Endodermal cell (in vitro differentiated cells): ENCODE measurements at regions not wholly inside any gene's neighbourhood (a gene's known extent, or its start where the extent isn't known, plus 50 kb on each side); places are given as distances from the start of the nearest gene placed in this dataset.

Experiments used
- DNase-seq: peaks from one replicate; pipeline ENCODE4 v3.0.0-alpha.2; 2017
- H3K27ac ChIP-seq: 2 replicates; pipeline ENCODE4 v1.5.1; 2013; ENCODE audit warnings: mild to moderate bottlenecking, low read depth, low read length, moderate library complexity
- H3K27me3 ChIP-seq: 2 replicates; pipeline ENCODE4 v1.6.1; 2013; ENCODE audit warnings: mild to moderate bottlenecking, low read length, moderate library complexity; ENCODE audit not compliant: insufficient read depth, control insufficient read depth, poor library complexity, severe bottlenecking
- H3K36me3 ChIP-seq: 2 replicates; pipeline ENCODE4 v1.7.0; 2013; ENCODE audit warnings: mild to moderate bottlenecking, low read length, moderate library complexity; ENCODE audit not compliant: control insufficient read depth, insufficient read depth
- H3K4me1 ChIP-seq: one replicate; pipeline ENCODE4 v1.7.0; 2013; ENCODE audit warnings: low read length; ENCODE audit not compliant: control insufficient read depth, insufficient read depth
- H3K4me3 ChIP-seq: 2 replicates; pipeline ENCODE4 v1.5.1; 2013; ENCODE audit warnings: mild to moderate bottlenecking, low read length, moderate library complexity
- H3K9ac ChIP-seq: 2 replicates; pipeline ENCODE4 v1.6.1; 2013; ENCODE audit warnings: mild to moderate bottlenecking, low read length, moderate library complexity; ENCODE audit not compliant: poor library complexity, severe bottlenecking; ENCODE audit errors: extremely low read depth
- H3K9me3 ChIP-seq: 2 replicates; pipeline ENCODE4 v1.6.1; 2013; ENCODE audit warnings: mild to moderate bottlenecking, low read length, moderate library complexity; ENCODE audit not compliant: control insufficient read depth
- H3K27ac Mint-ChIP-seq: 2 replicates; pipeline ENCODE4 v1.8.0; 2020; ENCODE audit warnings: mixed read lengths
- H3K27me3 Mint-ChIP-seq: 2 replicates; pipeline ENCODE4 v1.8.0; 2021; ENCODE audit warnings: mild to moderate bottlenecking, mixed read lengths; ENCODE audit not compliant: insufficient read depth
- H3K36me3 Mint-ChIP-seq: 2 replicates; pipeline ENCODE4 v1.8.0; 2020; ENCODE audit warnings: low read depth, mixed read lengths
- H3K4me1 Mint-ChIP-seq: 2 replicates; pipeline ENCODE4 v1.8.0; 2020; ENCODE audit warnings: mixed read lengths
- H3K4me3 Mint-ChIP-seq: 2 replicates; pipeline ENCODE4 v1.8.0; 2020; ENCODE audit warnings: mild to moderate bottlenecking, moderate library complexity, mixed read lengths
- H3K9me3 Mint-ChIP-seq: 2 replicates; pipeline ENCODE4 v1.8.0; 2020; ENCODE audit warnings: mild to moderate bottlenecking, mixed read lengths
- WGBS, 2 experiments: methylation state at CpG; one replicate each; pipeline versions ENCODE4 v1.1.5 to v1.1.7; 2013; ENCODE audit warnings: missing lambda C conversion rate in 2 of 2, mixed read lengths in 1 of 2; ENCODE audit not compliant: insufficient coverage in 1 of 2, insufficient read length in 1 of 2; 5-methylcytosine and 5-hydroxymethylcytosine counted together
- TF ChIP-seq, protein P1 (sequence below): fragments of 200-600 bp; sonication (generic); conservative IDR thresholded peaks from 2 replicates; pipeline ENCODE4 v1.5.0; 2021; ENCODE audit warnings: antibody characterized with exemption, mild to moderate bottlenecking

DNA sequence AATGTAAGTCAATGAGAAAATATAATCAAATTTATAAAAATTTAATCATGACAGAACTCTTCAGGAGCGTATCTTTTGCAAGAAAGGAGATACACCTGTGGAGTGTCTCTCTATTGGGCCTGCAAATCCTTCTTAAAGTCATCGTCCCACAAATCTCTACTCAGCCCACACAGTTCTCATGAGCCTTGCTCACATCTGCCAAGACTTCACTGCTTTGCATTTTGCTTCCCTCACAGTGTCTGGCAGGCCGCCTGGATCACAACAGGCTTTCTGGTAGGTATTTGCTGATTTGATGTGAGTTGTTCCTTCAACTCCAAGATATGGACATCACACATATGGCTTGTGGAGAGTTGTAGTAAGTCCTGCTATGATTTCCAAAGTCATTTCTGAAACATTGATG lies 183.1 kb upstream of the ARX start:
- Histone ChIP-seq H3K4me1 (no peaks in the 10 kb centered on the region), H3K9ac (no peak overlapping the region), H3K36me3 (no peaks in the 10 kb centered on the region), H3K4me3 (no peak overlapping the region), H3K27ac (no peak overlapping the region), H3K27me3 (no peaks in the 10 kb centered on the region), H3K9me3 (no peaks in the 10 kb centered on the region)
- Mint-ChIP-seq H3K9me3 (no peaks in the 10 kb centered on the region), H3K4me1 (no peaks in the 10 kb centered on the region), H3K4me3 (no peak overlapping the region), H3K27ac (no peak overlapping the region), H3K36me3 (no peaks in the 10 kb centered on the region), H3K27me3 (no peaks in the 10 kb centered on the region)
- TF ChIP-seq, protein P1, sequence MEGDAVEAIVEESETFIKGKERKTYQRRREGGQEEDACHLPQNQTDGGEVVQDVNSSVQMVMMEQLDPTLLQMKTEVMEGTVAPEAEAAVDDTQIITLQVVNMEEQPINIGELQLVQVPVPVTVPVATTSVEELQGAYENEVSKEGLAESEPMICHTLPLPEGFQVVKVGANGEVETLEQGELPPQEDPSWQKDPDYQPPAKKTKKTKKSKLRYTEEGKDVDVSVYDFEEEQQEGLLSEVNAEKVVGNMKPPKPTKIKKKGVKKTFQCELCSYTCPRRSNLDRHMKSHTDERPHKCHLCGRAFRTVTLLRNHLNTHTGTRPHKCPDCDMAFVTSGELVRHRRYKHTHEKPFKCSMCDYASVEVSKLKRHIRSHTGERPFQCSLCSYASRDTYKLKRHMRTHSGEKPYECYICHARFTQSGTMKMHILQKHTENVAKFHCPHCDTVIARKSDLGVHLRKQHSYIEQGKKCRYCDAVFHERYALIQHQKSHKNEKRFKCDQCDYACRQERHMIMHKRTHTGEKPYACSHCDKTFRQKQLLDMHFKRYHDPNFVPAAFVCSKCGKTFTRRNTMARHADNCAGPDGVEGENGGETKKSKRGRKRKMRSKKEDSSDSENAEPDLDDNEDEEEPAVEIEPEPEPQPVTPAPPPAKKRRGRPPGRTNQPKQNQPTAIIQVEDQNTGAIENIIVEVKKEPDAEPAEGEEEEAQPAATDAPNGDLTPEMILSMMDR, result no peak
- WGBS, 2 experiments, result 76 to 100% methylated on average over 1 to 3 of the region's 3 CpGs
- DNase-seq, result no peak

DNA sequence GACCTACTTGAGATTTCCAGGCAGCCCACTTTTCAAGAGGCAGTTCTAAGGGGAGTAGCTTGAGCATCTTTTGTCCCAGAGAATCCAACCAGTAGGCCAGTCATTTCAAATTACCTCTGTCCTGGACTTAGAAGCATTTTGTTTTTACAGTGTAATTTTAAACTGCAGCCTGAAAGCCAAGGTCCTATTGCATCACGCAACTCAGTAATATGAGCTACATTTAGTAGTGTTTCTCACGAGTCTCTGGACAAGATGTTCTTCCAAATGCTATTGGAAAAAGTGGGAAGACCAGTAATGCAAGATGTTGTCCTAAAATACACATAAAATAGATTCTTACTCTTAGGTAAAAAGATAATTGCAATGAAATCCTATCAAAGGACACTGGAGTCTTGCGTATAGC lies 182.5 kb upstream of the ARX start:
- no peaks in the 10 kb centered on the region for H3K36me3 ChIP-seq
- H3K9me3 Mint-ChIP-seq, result no peaks in the 10 kb centered on the region
- no peaks in the 10 kb centered on the region for H3K27me3 Mint-ChIP-seq
- TF ChIP-seq, protein P1, result no peak
- no peak overlapping the region for H3K27ac Mint-ChIP-seq
- H3K4me3 Mint-ChIP-seq, result no peak overlapping the region
- H3K4me1 Mint-ChIP-seq, result no peaks in the 10 kb centered on the region
- H3K27me3 ChIP-seq, result no peaks in the 10 kb centered on the region
- no peak overlapping the region for H3K9ac ChIP-seq
- no peak overlapping the region for H3K4me3 ChIP-seq
- H3K27ac ChIP-seq, result no peak overlapping the region
- H3K4me1 ChIP-seq, result no peaks in the 10 kb centered on the region
- 90% methylated on average over 2 of the region's 3 CpGs; no CpG with 5 or more reads in 1 of the 2 experiments for WGBS, 2 experiments
- H3K36me3 Mint-ChIP-seq, result no peaks in the 10 kb centered on the region
- no peaks in the 10 kb centered on the region for H3K9me3 ChIP-seq
- no peak for DNase-seq

DNA sequence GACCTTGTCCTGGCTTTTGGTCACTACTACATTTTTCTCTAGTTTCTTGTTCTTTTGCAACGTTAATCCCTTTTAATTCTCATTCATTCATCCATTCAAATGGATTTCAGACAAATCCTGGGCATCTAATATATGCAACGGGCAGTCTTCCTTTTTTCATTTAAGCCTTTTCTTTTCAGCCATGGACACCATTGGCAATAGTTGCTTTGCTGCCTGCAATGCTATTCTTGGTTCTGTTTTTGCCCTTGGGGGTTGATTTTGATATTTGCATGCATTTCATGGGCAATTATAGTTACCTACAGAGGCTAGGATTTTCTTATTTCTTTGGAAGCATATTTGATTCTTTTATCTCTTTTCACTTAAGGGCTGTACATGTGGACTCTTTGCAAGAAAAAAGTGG lies 180.5 kb upstream of the ARX start:
- no peaks in the 10 kb centered on the region for H3K4me1 Mint-ChIP-seq
- no peaks in the 10 kb centered on the region for H3K27me3 Mint-ChIP-seq
- DNase-seq, result no peak
- no peak overlapping the region for H3K4me3 Mint-ChIP-seq
- H3K36me3 ChIP-seq, result no peaks in the 10 kb centered on the region
- no peaks in the 10 kb centered on the region for H3K27me3 ChIP-seq
- no peaks in the 10 kb centered on the region for H3K36me3 Mint-ChIP-seq
- no peaks in the 10 kb centered on the region for H3K9me3 Mint-ChIP-seq
- H3K27ac ChIP-seq, result no peak overlapping the region
- no peak overlapping the region for H3K4me3 ChIP-seq
- no peaks in the 10 kb centered on the region for H3K4me1 ChIP-seq
- no peak overlapping the region for H3K9ac ChIP-seq
- no peak overlapping the region for H3K27ac Mint-ChIP-seq
- TF ChIP-seq, protein P1, result no peak
- 43 to 79% methylated on average over 1 to 2 of the region's 2 CpGs for WGBS, 2 experiments
- no peaks in the 10 kb centered on the region for H3K9me3 ChIP-seq
